SK-N-MC (cell line): ENCODE measurements at regions not wholly inside any gene's neighbourhood (a gene's known extent, or its start where the extent isn't known, plus 50 kb on each side); places are given as distances from the start of the nearest gene placed in this dataset.

Experiments
- EZH2 ChIP-seq: fragments of 200-600 bp; sonication (generic); IDR thresholded peaks from one replicate; pipeline ENCODE4 v1.6.1; 2017; ENCODE audit warnings: antibody characterized with exemption
- FOXP2 ChIP-seq: optimal IDR thresholded peaks from 2 replicates; pipeline ENCODE3; 2011; ENCODE audit warnings: mild to moderate bottlenecking, moderate library complexity; ENCODE audit not compliant: insufficient read depth; ENCODE audit errors: extremely low read length, control extremely low read depth
- POLR2AphosphoS5 ChIP-seq: IDR thresholded peaks from 2 replicates; pipeline ENCODE4 v1.6.1; 2012; ENCODE audit warnings: mild to moderate bottlenecking, low read depth, low read length, borderline replicate concordance

GRCh38 chr9:87276327-87276841, 221.3 kb upstream of the DAPK1 start:
- TF ChIP-seq POLR2AphosphoS5 (no peak), EZH2 (no peak), FOXP2 (no peak)
